Left cardiac atrium (tissue), 4 donors: ENCODE measurements at regions not wholly inside any gene's neighbourhood (a gene's known extent, or its start where the extent isn't known, plus 50 kb on each side); places are given as distances from the start of the nearest gene placed in this dataset.
"Not testable (repeated sequence)": the region's sequence is repeated elsewhere in the genome, so short reads cannot be mapped to it uniquely, and the experiment has no call there.

Experiments used
- ATAC-seq, 2 donors: fragments of 200-7000 bp; cut with Tn5 transposase; one replicate each; pipeline ENCODE4 v1.9.1; 2020; ENCODE audit warnings: mild to moderate bottlenecking in 2 of 2, moderate library complexity in 2 of 2
- DNase-seq: peaks from one replicate; pipeline ENCODE4 v3.0.0-alpha.2; 2020
- intact Hi-C, 2 donors: fragments of 100-400 bp; cut with DNase I; formaldehyde crosslinking; loops; one replicate each; pipeline versions ENCODE4 v1.14.1 to v1.15.1; 2022 to 2023
- donor health status: DM: no; HTN: yes; CAD: no.
- donor health status: DM: no; HTN: yes; CAD: no; lungs with severe emphysema.
- donor health status: DM: yes; HTN: yes; CAD: no.
- donor health status: Dilated cardiomyopathy.

DNA sequence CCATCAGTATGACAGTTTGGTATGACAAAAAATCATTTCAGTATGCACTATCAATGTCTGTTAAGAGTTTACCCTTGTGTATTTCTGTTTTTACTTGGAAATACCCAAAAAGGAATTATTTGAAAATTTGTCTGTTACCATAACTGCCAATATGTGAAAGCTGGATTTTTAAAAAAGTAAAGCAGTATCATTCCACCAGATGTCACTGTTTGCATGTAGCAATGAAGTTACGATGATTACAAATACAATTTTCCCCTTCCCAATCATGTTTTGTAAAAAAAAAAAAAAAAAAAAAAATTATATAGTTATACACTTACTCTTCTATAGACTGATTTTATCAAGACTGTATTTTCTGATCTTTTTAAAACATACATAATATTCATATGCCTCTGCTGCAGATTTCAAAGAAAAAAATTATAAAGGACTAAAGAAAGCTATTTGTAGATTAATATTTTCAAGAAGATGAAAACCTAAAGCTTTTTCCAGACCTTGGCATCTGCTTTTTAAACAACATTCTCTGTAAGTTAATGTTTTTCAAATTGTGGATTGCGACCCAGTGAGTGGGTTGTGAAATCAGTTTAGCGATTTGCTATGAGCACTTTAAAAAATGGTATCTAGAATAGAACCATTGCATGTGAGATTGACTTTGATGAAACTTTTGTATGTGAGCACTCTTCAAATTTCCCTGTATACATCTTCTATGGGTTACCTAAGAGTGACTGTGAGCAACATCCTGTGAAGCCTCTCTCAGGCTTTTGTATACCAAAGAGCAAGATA is 114.2 kb downstream of the TTC6 start:
- DNase-seq (no peak), ATAC-seq (no peak)
- intact Hi-C loops = loop anchor here (1.0 to 5.0 kb wide), 2 partner anchors 165 to 168 kb away; no protein-coding TSS in a partner anchor

DNA sequence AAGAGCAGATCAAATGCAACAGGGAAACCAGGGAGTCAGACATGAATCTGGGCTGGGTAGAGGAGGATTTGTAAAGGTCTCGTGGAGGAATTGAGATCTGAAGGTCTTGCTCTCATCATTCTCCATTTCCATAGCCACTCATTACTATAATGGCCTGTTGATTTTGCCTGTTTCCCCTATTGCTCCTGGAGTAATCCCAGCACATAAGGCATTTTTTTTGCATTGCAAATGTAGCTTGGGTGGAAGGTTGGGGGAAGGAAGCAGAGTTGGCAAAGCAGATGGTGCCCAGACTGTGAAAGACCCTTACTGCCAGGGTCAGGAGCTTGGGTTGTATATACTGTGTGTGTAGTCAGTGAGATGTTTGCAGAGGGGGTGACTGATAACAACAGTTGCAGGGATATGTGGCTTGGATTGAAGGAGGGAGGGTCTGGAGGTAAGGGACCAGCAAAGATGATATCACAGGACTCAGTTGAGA is 116.0 kb downstream of the TTC6 start:
- intact Hi-C loops = loop anchor here in 1 of 2 donors (5.0 kb wide), 1 partner anchor 166 kb away; no protein-coding TSS in a partner anchor
- ATAC-seq (no peak), DNase-seq (no peak)

DNA sequence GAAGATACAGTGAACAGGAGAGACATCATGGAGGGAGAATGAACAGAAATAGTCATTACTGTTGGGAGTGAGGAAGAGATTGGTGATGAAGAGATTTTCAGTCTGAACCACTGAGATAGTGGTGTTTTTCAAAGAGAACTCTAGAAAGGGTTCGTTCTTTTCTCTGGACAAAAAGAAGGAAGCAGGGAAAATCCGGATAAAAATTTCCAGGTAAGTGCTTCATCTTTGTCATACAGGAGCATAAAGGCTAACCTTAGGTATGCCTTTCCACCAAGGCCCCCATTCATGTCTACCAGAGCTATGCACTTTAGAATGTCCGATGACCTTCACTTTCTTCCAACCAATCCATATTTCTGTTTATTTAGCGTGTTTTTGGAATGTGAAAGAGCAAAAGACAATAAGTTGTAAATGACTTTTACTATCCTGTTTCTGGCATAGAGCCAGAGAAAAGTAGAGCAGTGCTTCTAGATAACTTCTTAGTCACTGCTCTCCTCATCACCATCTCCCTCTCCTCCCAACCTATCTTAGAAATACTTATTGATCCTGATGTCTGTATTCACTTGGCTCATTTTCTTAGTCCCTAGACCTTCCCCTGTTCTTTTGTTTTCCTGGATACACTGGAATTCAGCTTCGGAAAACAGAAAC is 116.5 kb downstream of the TTC6 start:
- ATAC-seq (no peak), DNase-seq (no peak)
- intact Hi-C loops = loop anchor here in 1 of 2 donors (5.0 kb wide), 1 partner anchor 165 kb away; no protein-coding TSS in a partner anchor

DNA sequence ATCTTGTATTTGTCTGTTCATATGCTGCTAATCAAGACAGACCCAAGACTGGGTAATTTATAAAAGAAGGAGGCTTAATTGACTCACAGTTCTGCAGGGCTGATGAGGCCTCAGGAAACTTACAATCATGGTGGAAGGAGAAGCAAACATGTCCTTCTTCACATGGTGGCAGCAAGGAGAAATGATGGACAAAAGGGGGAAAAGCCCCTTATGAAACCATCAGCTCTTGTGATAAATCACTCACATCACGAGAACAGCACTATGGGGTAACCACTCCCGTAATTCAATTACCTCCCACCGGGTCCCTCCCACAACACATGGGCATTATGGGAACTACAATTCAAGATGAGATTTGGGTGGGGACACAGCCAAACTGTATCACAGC is 117.0 kb downstream of the TTC6 start:
- intact Hi-C loops = loop anchor here in 1 of 2 donors (5.0 kb wide), 1 partner anchor 165 kb away; no protein-coding TSS in a partner anchor

DNA sequence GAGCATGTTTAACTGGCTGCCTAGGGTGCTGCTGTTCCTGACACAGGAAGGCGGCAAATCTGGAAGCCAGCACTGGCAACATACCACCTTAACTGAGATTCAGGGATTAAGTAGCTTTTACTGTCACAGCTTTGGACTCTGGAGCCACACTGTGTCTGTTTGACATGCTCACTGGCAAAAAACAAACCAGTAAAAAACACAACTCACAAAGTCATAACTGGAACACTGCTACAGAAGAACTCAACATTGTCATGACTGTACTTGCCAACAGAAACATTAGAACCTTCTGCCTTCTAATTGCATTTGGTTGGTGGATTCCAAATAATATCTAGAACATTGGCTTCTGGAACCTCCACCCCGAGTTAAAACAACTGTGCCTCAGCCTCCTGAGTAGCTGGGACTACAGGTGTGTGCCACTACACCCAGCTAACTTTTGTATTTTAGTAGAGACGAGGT is 117.6 kb downstream of the TTC6 start:
- intact Hi-C loops = loop anchor here in 1 of 2 donors (5.0 kb wide), 1 partner anchor 164 kb away; no protein-coding TSS in a partner anchor
- DNase-seq = no peak
- no peak for ATAC-seq

More for the DNA sequence above, 117.0 kb downstream of the TTC6 start:
- not testable (repeated sequence) for ATAC-seq, DNase-seq

DNA sequence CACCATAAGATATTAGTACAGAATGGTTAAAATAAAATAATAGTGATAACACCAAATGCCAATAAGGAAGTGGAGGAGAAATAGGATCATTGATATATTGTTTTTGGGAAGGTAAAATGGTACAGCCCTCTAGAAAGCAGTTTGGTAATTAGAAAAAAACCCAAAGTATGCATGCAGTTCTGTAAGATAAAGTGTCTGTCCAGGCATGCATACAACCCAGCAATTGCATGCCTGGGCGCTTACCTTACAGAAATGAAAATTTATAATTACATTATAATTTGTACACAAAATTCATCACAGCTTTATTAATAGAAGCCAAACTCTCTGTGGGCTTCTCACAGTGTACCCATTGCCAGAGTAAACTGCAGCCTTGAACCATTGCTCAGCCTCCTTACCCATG is 124.7 kb downstream of the TTC6 start:
- no peak for DNase-seq
- intact Hi-C loops = no loop called here
- ATAC-seq = no peak

DNA sequence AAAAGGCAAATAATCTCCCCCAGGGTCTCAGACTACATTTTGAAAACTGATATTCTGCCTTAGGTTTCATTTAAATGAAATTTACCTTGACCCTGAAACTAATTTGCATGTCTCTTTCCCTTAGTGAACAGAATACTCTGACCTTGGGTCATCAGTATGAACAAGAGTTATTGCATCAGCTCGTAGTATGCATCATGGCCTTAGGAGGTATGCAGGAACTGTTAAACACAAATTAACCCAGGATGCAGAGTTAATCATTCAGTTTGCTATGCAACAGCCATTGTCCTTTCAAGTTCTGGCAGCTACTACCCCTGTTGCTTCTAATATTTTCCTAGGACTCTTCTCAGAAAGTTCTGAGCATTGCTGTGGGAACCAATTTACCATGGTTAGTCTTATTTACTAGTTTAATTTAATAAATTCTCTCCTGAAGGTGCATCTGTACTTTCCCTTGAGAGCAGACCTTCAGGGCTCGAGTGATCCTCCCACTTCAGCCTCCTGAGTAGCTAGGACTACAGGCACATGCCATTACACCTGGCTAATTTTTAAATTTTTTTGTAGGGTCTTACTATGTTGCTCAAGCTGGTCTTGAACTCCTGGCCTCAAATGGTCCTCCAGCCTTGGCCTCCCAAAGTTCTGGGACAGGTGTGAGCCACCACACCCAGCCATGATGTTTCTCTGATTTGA is 126.7 kb downstream of the TTC6 start:
- DNase-seq (no peak), ATAC-seq (no peak)
- intact Hi-C loops = no loop called here

DNA sequence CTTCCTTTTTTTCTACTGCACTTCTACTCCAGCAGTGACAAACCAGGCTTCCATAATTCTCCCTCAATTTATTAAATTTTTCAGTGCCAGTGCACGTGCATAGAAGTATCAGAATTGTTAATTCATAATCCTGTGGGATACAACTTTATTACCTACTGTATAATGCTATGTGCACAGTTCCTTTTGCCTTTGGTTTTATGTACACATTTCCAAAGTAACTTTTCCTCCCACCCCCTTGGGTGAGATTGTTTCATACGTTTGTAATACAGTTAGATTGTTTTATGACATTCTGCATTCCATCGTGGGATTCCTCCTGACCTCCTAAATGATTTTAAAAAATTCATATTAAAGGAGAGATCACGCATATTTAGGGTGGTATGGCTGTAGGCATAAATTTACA is 128.1 kb downstream of the TTC6 start:
- DNase-seq (no peak), ATAC-seq (no peak)
- intact Hi-C loops = no loop called here

DNA sequence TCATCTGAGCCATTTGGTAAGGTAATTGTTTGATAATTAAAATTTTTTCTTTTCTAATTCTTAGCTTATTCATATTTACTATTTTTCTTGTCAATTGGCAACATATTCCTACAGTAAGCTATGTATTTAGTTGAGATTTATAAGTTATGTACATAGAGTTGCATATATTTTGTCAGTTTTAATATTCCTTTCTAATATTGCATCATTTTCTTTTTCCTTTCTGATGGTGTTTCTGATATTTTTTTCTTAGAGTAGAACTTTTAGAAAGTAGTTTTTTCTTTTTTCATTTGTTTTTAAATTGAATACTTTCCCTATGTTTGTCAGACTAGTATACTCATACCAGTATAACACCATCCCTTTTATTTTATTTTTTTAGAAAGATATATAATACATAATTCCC is 131.3 kb downstream of the TTC6 start:
- ATAC-seq (no peak), DNase-seq (no peak)
- intact Hi-C loops = no loop called here

DNA sequence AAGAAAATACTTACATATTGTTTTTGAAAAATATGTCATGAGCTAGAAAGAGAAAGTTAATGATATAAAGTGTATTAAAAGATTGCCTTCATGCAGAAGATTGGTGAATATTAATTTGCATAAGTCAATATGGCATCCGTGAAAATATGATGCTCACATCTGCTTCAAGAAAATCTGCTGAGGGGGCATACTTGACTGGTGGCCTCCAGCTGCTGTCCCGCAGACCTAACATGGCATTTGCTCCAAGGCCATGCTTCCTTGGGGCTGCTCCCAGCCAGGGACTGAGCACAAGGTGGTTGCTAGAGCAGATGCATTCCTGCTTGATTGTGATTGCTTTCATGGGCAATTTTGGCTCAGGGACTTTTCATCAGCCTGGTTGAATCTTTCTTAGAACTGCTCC is 133.8 kb downstream of the TTC6 start:
- DNase-seq = no peak
- no peak for ATAC-seq
- intact Hi-C loops = no loop called here

DNA sequence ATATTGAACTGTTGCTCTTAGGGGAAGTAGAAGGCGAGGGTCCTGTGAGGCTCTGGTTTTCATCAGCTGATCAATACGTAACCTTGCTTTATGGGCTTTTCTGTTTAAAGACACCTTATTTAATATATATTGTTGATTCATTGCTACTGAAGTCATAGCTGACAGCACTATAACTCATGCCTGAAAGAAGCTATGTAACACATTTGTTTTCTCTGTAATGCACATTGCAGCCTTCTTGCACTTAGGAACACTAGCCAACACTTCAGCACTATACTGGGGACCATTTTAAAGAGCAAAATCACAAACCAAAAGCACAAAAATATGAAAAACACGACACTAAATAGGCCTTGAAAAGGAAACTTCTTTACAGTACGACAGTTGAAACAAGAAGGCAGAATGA is 135.7 kb downstream of the TTC6 start:
- intact Hi-C loops = no loop called here
- no peak for ATAC-seq

DNA sequence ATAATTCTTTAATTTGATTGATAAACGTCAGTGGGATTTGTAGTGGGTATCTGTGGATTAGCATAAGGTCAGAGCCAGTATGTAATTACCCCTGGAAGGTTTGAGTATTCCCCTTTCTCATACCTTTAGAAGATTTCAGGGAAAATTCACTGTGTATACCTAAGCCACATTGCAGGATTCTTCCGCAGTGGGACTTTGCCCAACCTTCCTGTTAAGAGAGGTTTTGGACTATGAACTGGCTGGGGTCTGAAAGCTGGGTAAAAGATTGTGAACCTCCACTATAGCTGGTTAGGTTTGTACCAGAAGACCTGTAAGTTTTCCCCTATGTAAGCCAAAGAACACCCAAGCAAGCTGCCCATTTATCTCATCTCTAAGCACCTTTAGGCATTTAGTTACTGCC is 150.2 kb downstream of the TTC6 start:
- DNase-seq = no peak
- intact Hi-C loops = no loop called here
- no peak for ATAC-seq

More for the DNA sequence above, 135.7 kb downstream of the TTC6 start:
- DNase-seq = no peak

DNA sequence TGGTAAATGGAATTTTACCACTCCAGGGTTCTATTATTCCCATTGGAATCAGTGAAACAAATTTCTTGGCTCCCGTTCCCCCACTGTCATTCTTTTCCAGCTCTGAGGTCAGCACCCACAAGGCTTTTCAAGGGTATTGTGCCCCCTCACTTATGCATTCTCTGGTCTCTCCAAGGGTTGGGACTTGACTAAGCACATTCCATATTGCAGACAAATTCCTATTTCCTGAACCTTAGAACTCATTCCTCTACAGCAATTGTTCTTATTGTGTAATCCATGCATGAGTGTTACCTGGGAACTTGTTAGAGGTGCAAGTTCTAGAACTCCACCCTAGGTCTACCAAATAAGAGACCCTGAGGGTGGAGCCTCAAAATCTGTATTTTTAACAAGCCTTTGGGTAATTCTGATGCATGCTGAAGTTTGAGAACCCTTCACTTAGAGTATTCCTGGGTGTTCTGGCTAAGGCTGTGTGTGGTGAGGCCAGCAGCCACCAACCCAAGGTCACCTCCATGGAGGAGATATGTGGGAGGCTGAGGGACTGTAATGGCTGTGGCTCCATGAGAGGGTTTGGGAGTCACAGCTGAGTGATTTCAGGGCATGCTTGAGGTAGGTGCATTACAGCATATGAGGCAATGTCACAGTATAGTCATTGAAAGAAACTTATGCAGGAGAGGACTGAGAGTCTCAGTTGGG is 150.9 kb downstream of the TTC6 start:
- DNase-seq (no peak), ATAC-seq (no peak)
- intact Hi-C loops = no loop called here

DNA sequence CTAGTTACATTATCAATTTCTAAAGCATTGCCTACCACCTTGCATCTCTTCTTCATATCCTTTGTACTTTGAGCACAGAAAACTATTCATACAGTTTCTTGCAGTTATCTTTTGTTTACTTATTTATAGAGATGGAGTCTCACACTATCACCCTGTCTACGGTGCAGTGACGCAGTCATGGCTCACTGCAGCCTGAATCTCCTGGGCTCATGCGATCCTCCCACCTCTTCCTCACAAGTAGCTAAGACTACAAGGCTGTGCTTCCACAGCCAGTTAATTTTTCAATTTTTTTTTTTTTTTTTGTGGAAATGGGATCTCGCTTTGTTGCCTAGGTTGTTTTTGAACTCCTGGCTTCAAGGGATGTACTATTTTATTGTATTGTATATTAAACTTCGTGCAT is 158.0 kb downstream of the TTC6 start:
- no peak for ATAC-seq
- no peak for DNase-seq
- intact Hi-C loops = no loop called here

DNA sequence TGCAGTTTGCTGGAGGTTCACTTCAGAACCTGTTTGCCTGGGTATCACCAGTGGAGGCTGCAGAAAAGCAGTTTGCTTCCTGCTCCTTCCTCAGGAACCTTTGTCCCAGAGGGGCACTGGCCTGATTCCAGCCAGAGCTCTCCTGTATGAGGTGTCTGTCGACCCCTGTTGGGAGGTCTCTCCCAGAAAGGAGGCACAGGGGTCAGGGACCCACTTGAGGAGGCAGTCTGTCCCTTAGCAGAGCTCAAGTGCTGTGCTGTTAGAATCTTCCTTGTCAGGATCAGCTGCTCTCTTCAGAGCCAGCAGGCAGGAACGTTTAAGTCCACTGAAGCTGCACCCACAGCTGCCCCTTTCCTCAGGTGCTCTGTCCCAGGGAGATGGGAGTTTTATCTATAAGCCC is 164.8 kb downstream of the TTC6 start:
- ATAC-seq, intact Hi-C loops, DNase-seq: not testable (repeated sequence)

DNA sequence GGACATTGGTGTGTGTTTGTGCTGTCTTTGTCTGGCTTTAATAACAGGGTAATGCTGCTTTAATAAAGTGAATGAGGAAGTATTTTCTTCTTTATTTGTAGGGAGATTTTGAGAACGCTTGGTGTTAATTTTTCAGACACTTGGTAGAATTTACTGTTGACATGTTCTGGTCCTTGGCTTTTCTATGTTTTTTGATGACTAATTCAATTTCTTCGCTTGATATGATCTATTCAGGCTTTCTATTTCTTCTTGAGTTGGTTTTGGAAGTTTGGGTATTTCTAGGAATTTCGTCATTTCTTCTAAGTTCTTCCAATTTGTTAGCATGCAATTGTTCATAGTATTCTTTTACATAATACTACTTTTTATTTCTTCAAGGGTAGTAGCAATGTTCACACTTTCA is 167.8 kb downstream of the TTC6 start:
- intact Hi-C loops = no loop called here
- DNase-seq = no peak
- no peak for ATAC-seq

DNA sequence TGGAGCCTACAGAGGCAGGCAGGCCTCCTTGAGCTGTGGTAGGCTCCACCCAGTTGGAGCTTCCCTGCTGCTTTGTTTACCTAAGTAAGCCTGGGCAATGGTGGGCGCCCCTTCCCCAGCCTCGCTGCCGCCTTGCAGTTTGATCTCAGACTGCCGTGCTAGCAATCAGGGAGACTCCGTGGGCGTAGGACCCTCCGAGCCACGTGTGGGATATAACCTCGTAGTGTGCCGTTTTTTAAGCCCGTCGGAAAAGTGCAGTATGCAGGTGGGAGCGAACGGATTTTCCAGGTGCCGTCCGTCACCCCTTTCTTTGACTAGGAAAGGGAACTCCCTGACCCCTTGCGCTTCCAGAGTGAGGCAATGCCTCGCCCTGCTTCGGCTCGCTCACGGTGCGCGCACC is 176.9 kb downstream of the TTC6 start:
- ATAC-seq, DNase-seq, intact Hi-C loops: not testable (repeated sequence)

DNA sequence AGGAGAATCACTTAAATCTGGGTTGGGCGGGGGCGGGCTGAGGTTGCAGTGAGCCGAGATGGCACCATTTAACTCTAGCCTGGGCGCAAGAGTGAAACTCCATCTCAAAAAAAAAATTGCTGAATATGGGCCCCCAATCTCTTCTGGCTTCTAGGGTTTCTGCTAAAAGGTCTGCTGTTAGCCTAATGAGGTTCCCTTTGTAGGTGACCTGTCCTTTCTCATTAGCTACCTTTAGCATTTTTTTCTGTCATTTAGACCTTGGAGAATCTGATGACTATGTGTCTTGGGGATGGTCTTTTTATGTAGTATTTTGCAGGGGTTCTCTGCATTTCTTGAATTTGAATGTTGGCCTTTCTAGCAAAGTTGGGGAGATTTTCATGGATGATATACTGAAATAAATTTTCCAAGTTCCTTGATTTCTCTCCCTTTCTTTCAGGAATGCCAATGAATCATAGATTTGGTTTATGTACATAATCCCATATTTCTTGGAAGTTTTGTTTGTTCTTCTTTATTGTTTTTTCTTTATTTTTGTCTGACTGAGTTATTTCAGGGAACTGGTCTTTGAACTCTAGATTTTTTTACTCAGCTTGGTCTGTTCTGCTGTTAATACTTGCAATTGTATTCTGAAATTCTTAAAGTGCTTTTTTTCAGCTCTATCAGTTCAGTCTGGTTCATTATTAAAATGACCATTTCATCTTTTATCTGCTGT is 181.5 kb downstream of the TTC6 start:
- ATAC-seq (no peak), DNase-seq (no peak)
- intact Hi-C loops = no loop called here
